Ovary (tissue), 7 donors: ENCODE measurements at regions not wholly inside any gene's neighbourhood (a gene's known extent, or its start where the extent isn't known, plus 50 kb on each side); places are given as distances from the start of the nearest gene placed in this dataset.
"Not testable (repeated sequence)": the region's sequence is repeated elsewhere in the genome, so short reads cannot be mapped to it uniquely, and the experiment has no call there.

ENCODE experiments used
- DNase-seq, 5 donors: peaks; one replicate each; pipeline ENCODE4 v3.0.0-alpha.2; 2019 to 2020
- H3K27ac ChIP-seq, 2 donors: fragments of 200-600 bp; one replicate each; pipeline versions ENCODE4 v1.5.1 to v1.8.0; 2019 to 2022
- H3K27me3 ChIP-seq: fragments of 200-600 bp; one replicate; pipeline ENCODE4 v1.8.0; 2022
- H3K36me3 ChIP-seq: fragments of 200-600 bp; sonication (generic); one replicate; pipeline ENCODE4 v1.5.1; 2019
- H3K4me1 ChIP-seq: one replicate; pipeline ENCODE4 v1.8.1; 2013; ENCODE audit warnings: mild to moderate bottlenecking, moderate library complexity; ENCODE audit not compliant: insufficient read depth
- H3K4me3 ChIP-seq: fragments of 200-600 bp; sonication (generic); one replicate; pipeline ENCODE4 v1.5.1; 2017
- H3K9me3 ChIP-seq, 2 donors: fragments of 200-600 bp in 1 of 2; sonication (generic) in 1 of 2; one replicate each; pipeline versions ENCODE4 v1.5.1 to v1.8.1; 2013 to 2019; ENCODE audit warnings: mild to moderate bottlenecking in 1 of 2, moderate library complexity in 1 of 2
- WGBS, 3 donors: extraction: QIAGEN DNeasy Blood & Tissue Kit in 1 of 3; methylation state at CpG; one replicate each; pipeline versions ENCODE4 v1.1.5 to v1.1.7; 2013 to 2017; 5-methylcytosine and 5-hydroxymethylcytosine counted together
- intact Hi-C, 4 donors: fragments of 100-400 bp; cut with DNase I; formaldehyde crosslinking; loops; one replicate each; pipeline versions ENCODE4 v1.11.0 to v1.15.1; 2022 to 2023
- donor health status: DM: no; HTN: no; CAD: no; lungs with moderate emphysema.
- donor health status: DM: no; HTN: no; CAD: no.
- donor health status: Bipolar disorder and iron deficiency.
- donor health status: DM: no; HTN: no; CAD: no.
- donor health status: DM: yes; HTN: yes; CAD: no.

- H3K36me3 ChIP-seq, H3K27ac ChIP-seq, H3K9me3 ChIP-seq, H3K27me3 ChIP-seq, intact Hi-C loops, H3K4me3 ChIP-seq, H3K4me1 ChIP-seq, DNase-seq: not testable (repeated sequence)
- WGBS, 3 donors, result no CpG with 5 or more reads among the region's 5 CpGs
Observed at GRCh38 chr7:73166152-73166551, 80.3 kb upstream of the SPDYE9 start.

- 56% methylated on average over 3 of the region's 7 CpGs; no CpG with 5 or more reads in 2 of the 3 donors for WGBS, 3 donors
- H3K4me3 ChIP-seq, H3K27me3 ChIP-seq, H3K9me3 ChIP-seq, DNase-seq, H3K4me1 ChIP-seq, intact Hi-C loops, H3K36me3 ChIP-seq, H3K27ac ChIP-seq: not testable (repeated sequence)
Observed at GRCh38 chr7:73162680-73163079, 76.8 kb upstream of the SPDYE9 start.

- H3K4me3 ChIP-seq, intact Hi-C loops, H3K36me3 ChIP-seq, H3K27me3 ChIP-seq, H3K4me1 ChIP-seq, DNase-seq, H3K27ac ChIP-seq, H3K9me3 ChIP-seq: not testable (repeated sequence)
- WGBS, 3 donors, result no CpG with 5 or more reads among the region's 4 CpGs
Observed at GRCh38 chr7:73161727-73162126, 75.9 kb upstream of the SPDYE9 start.

GRCh38 chr7:73157169-73157661 is 71.4 kb upstream of the SPDYE9 start:
- H3K36me3 ChIP-seq, H3K27ac ChIP-seq, H3K4me3 ChIP-seq, DNase-seq, H3K9me3 ChIP-seq, intact Hi-C loops, H3K27me3 ChIP-seq, H3K4me1 ChIP-seq: not testable (repeated sequence)
- WGBS, 3 donors, result 75% methylated on average over 1 of the region's 9 CpGs; no CpG with 5 or more reads in 2 of the 3 donors

GRCh38 chr7:73156510-73157168 is 70.8 kb upstream of the SPDYE9 start:
- H3K4me1 ChIP-seq, H3K9me3 ChIP-seq, H3K27ac ChIP-seq, H3K27me3 ChIP-seq, H3K4me3 ChIP-seq, H3K36me3 ChIP-seq, intact Hi-C loops: not testable (repeated sequence)
- WGBS, 3 donors, result 0 to 16% (median 6%) methylated on average over 6 to 14 of the region's 17 CpGs
- DNase-seq, result peak in 3 of 5 donors; percentile 11 to 42 (median 19)

GRCh38 chr7:73154586-73155038 is 68.8 kb upstream of the SPDYE9 start:
- H3K9me3 ChIP-seq, H3K27ac ChIP-seq, H3K4me1 ChIP-seq, H3K36me3 ChIP-seq, H3K27me3 ChIP-seq, intact Hi-C loops: not testable (repeated sequence)
- WGBS, 3 donors, result 0% methylated on average over 5 to 36 of the region's 48 CpGs; no CpG with 5 or more reads in 1 of the 3 donors
- peak overlapping the region; percentile 38 for H3K4me3 ChIP-seq
- DNase-seq, result peak; percentile 84 to 91 (median 86)

- H3K9me3 ChIP-seq, H3K4me3 ChIP-seq, H3K27ac ChIP-seq, H3K27me3 ChIP-seq, H3K36me3 ChIP-seq, H3K4me1 ChIP-seq, intact Hi-C loops: not testable (repeated sequence)
- peak; percentile 18 to 52 (median 26) for DNase-seq
- 6 to 8% methylated on average over 9 of the region's 23 CpGs; no CpG with 5 or more reads in 1 of the 3 donors for WGBS, 3 donors
Observed at GRCh38 chr7:73153921-73154585, 68.2 kb upstream of the SPDYE9 start.

GRCh38 chr7:73148570-73148969 is 62.7 kb upstream of the SPDYE9 start:
- WGBS, 3 donors, result no CpG with 5 or more reads among the region's 2 CpGs
- DNase-seq, H3K4me1 ChIP-seq, H3K9me3 ChIP-seq, intact Hi-C loops, H3K27ac ChIP-seq, H3K36me3 ChIP-seq, H3K4me3 ChIP-seq, H3K27me3 ChIP-seq: not testable (repeated sequence)

GRCh38 chr7:73147681-73148080 is 61.8 kb upstream of the SPDYE9 start:
- WGBS, 3 donors, result 89 to 91% methylated on average over 5 of the region's 6 CpGs; no CpG with 5 or more reads in 1 of the 3 donors
- H3K36me3 ChIP-seq, H3K9me3 ChIP-seq, H3K4me1 ChIP-seq, H3K27me3 ChIP-seq, H3K4me3 ChIP-seq, intact Hi-C loops, H3K27ac ChIP-seq: not testable (repeated sequence)
- DNase-seq, result peak in 1 of 5 donors; percentile 11

GRCh38 chr7:73143993-73144392 is 58.2 kb upstream of the SPDYE9 start:
- intact Hi-C loops, DNase-seq, H3K4me3 ChIP-seq, H3K27me3 ChIP-seq, H3K9me3 ChIP-seq, H3K27ac ChIP-seq, H3K4me1 ChIP-seq, H3K36me3 ChIP-seq: not testable (repeated sequence)
- 70 to 95% (median 80%) methylated on average over 4 of the region's 8 CpGs for WGBS, 3 donors

GRCh38 chr7:73137922-73138321 is 52.1 kb upstream of the SPDYE9 start:
- H3K4me1 ChIP-seq, DNase-seq, H3K27me3 ChIP-seq, intact Hi-C loops, H3K27ac ChIP-seq, H3K4me3 ChIP-seq, H3K9me3 ChIP-seq, H3K36me3 ChIP-seq: not testable (repeated sequence)
- 20 to 60% methylated on average over 1 of the region's 3 CpGs; no CpG with 5 or more reads in 1 of the 3 donors for WGBS, 3 donors
